ENCODE measurements at regions not wholly inside any gene's neighbourhood (a gene's known extent, or its start where the extent isn't known, plus 50 kb on each side); places are given as distances from the start of the nearest gene placed in this dataset.

- TF ChIP-seq CTCF (IDR thresholded peaks at IDR 0.05) (no peak), POLR2A (IDR thresholded peaks at IDR 0.05) (no peak)
These were observed 1269.8 kb upstream of the PIK3C3 start for GRCh38 chr18:40685219-40685618.

Data from testis (tissue), 2 donors.